ENCODE measurements at regions not wholly inside any gene's neighbourhood (a gene's known extent, or its start where the extent isn't known, plus 50 kb on each side); places are given as distances from the start of the nearest gene placed in this dataset.
"Not testable (repeated sequence)": the region's sequence is repeated elsewhere in the genome, so short reads cannot be mapped to it uniquely, and the experiment has no call there.

- no peak for DNase-seq (ENCODE audit: low spot score)
Measured at GRCh38 chr2:123606631-123607030, 418.5 kb upstream of the CNTNAP5 start.

- no peak for DNase-seq (ENCODE audit: low spot score)
Measured at GRCh38 chr2:123609077-123609476, 416.0 kb upstream of the CNTNAP5 start.

GRCh38 chr2:123614596-123614995, 410.5 kb upstream of the CNTNAP5 start:
- peak; percentile 12 for DNase-seq (ENCODE audit: low spot score)

- DNase-seq (ENCODE audit: low spot score) = not testable (repeated sequence)
Measured at GRCh38 chr2:123618642-123619041, 406.4 kb upstream of the CNTNAP5 start.

GRCh38 chr2:123624816-123625215, 400.3 kb upstream of the CNTNAP5 start:
- no peak for DNase-seq (ENCODE audit: low spot score)

GRCh38 chr2:123636232-123636631, 388.9 kb upstream of the CNTNAP5 start:
- no peak for DNase-seq (ENCODE audit: low spot score)

GRCh38 chr2:123640685-123641335, 384.3 kb upstream of the CNTNAP5 start:
- no peak for DNase-seq (ENCODE audit: low spot score)

GRCh38 chr2:123644053-123644452, 381.0 kb upstream of the CNTNAP5 start:
- DNase-seq (ENCODE audit: low spot score) = no peak

- no peak for DNase-seq (ENCODE audit: low spot score)
Measured at GRCh38 chr2:123648016-123648415, 377.1 kb upstream of the CNTNAP5 start.

- no peak for DNase-seq (ENCODE audit: low spot score)
Measured at GRCh38 chr2:123648956-123649355, 376.1 kb upstream of the CNTNAP5 start.

GRCh38 chr2:123651151-123651550, 373.9 kb upstream of the CNTNAP5 start:
- no peak for DNase-seq (ENCODE audit: low spot score)

- no peak for DNase-seq (ENCODE audit: low spot score)
Measured at GRCh38 chr2:123652320-123652719, 372.8 kb upstream of the CNTNAP5 start.

GRCh38 chr2:123656590-123656989, 368.5 kb upstream of the CNTNAP5 start:
- no peak for DNase-seq (ENCODE audit: low spot score)

- no peak for DNase-seq (ENCODE audit: low spot score)
Measured at GRCh38 chr2:123659120-123659519, 366.0 kb upstream of the CNTNAP5 start.

GRCh38 chr2:123670286-123670685, 354.8 kb upstream of the CNTNAP5 start:
- DNase-seq (ENCODE audit: low spot score) = no peak

- DNase-seq (ENCODE audit: low spot score) = not testable (repeated sequence)
Measured at GRCh38 chr2:123683797-123684196, 341.3 kb upstream of the CNTNAP5 start.

GRCh38 chr2:123687064-123687463, 338.0 kb upstream of the CNTNAP5 start:
- no peak for DNase-seq (ENCODE audit: low spot score)

- no peak for DNase-seq (ENCODE audit: low spot score)
Measured at GRCh38 chr2:123688231-123688940, 336.7 kb upstream of the CNTNAP5 start.

- DNase-seq (ENCODE audit: low spot score) = no peak
Measured at GRCh38 chr2:123692121-123692520, 333.0 kb upstream of the CNTNAP5 start.

GRCh38 chr2:123693836-123694235, 331.3 kb upstream of the CNTNAP5 start:
- DNase-seq (ENCODE audit: low spot score) = no peak

- no peak for DNase-seq (ENCODE audit: low spot score)
Measured at GRCh38 chr2:123695426-123695825, 329.7 kb upstream of the CNTNAP5 start.

GRCh38 chr2:123696021-123696420, 329.1 kb upstream of the CNTNAP5 start:
- no peak for DNase-seq (ENCODE audit: low spot score)

GRCh38 chr2:123696799-123697410, 328.2 kb upstream of the CNTNAP5 start:
- DNase-seq (ENCODE audit: low spot score) = no peak

Measured in pons (tissue), 1 donor.